ENCODE measurements at regions not wholly inside any gene's neighbourhood (a gene's known extent, or its start where the extent isn't known, plus 50 kb on each side); places are given as distances from the start of the nearest gene placed in this dataset.

DNA sequence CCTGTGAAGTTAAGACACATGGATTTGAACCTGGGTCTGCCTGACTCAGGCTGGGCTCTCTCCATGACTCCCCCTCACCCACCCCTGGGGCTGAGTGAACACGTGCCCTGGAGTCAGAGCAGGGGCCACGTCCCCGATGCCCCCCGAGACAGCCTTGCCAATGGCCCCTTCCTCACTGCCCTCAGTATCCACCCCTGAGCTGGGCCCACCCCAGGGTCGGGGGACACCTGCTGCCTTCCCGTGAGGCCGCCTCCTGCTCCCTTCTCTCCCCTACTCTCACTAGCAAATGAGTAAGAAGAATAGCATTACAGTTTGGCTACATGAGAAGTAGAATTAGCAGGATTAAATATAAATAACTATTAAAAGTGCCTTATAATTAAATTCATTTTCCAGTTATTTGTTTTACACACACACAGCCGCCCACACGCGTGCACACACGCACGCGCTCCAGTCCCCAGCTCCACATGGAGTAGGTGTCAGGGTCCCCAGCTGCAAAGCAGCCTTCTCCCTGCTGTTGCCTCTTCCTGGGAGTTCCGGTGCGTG lies 117.4 kb upstream of the LINGO1 start:
- TF ChIP-seq, protein P1, sequence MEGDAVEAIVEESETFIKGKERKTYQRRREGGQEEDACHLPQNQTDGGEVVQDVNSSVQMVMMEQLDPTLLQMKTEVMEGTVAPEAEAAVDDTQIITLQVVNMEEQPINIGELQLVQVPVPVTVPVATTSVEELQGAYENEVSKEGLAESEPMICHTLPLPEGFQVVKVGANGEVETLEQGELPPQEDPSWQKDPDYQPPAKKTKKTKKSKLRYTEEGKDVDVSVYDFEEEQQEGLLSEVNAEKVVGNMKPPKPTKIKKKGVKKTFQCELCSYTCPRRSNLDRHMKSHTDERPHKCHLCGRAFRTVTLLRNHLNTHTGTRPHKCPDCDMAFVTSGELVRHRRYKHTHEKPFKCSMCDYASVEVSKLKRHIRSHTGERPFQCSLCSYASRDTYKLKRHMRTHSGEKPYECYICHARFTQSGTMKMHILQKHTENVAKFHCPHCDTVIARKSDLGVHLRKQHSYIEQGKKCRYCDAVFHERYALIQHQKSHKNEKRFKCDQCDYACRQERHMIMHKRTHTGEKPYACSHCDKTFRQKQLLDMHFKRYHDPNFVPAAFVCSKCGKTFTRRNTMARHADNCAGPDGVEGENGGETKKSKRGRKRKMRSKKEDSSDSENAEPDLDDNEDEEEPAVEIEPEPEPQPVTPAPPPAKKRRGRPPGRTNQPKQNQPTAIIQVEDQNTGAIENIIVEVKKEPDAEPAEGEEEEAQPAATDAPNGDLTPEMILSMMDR (IDR thresholded peaks at IDR 0.05): no peak
- TF ChIP-seq EP300 (IDR thresholded peaks at IDR 0.05) (no peak), POLR2A (IDR thresholded peaks at IDR 0.05) (no peak)

Measured in ovary (tissue), 3 donors.